Naive thymus-derived CD4-positive, alpha-beta T cell (primary cell): ENCODE measurements at regions not wholly inside any gene's neighbourhood (a gene's known extent, or its start where the extent isn't known, plus 50 kb on each side); places are given as distances from the start of the nearest gene placed in this dataset.

Experiments used
- ATAC-seq: fragments of 150-1000 bp; cut with Tn5 transposase; 2 replicates; pipeline ENCODE4 v1.10.0; 2021; ENCODE audit warnings: mild to moderate bottlenecking, moderate library complexity
- CTCF ChIA-PET: fragments of 350-600 bp; sonication (Branson Sonifier 250); formaldehyde crosslinking; loops from one replicate; lab custom pipeline; 2021; ENCODE audit warnings: antibody characterized with exemption; lab: Charles Lee
- POLR2A ChIA-PET: fragments of 350-600 bp; sonication (Branson Sonifier 250); formaldehyde crosslinking; loops from one replicate; lab custom pipeline; 2021; ENCODE audit warnings: antibody characterized with exemption, inconsistent platforms; lab: Charles Lee
- DNase-seq, 9 donors: peaks; one replicate each; pipeline versions ENCODE4 v3.0.0 to v3.0.0-alpha.2; 2020 to 2022; ENCODE audit warnings: mixed read lengths in 1 of 9
- H3K27ac ChIP-seq: one replicate; pipeline ENCODE4 v1.7.0; 2013; ENCODE audit warnings: mild to moderate bottlenecking, low read depth, low read length, moderate library complexity
- H3K27me3 ChIP-seq, 2 donors: one replicate each; pipeline ENCODE4 v1.7.0; 2013; ENCODE audit warnings: low read length in 2 of 2, mild to moderate bottlenecking in 2 of 2, moderate library complexity in 2 of 2; ENCODE audit not compliant: control insufficient read depth in 2 of 2, insufficient read depth in 2 of 2
- H3K36me3 ChIP-seq, 3 experiments: 1 replicate in 2 of 3; 2 replicates in 1 of 3; pipeline ENCODE4 v1.7.0; 2013; ENCODE audit warnings: low read length in 3 of 3, mild to moderate bottlenecking in 3 of 3, moderate library complexity in 1 of 3; ENCODE audit not compliant: insufficient read depth in 3 of 3, control insufficient read depth in 2 of 3
- H3K4me1 ChIP-seq, 2 donors: one replicate each; pipeline ENCODE4 v1.7.0; 2013; ENCODE audit warnings: low read length in 2 of 2, mild to moderate bottlenecking in 2 of 2, moderate library complexity in 1 of 2; ENCODE audit not compliant: control insufficient read depth in 2 of 2, insufficient read depth in 2 of 2
- H3K4me3 ChIP-seq: 2 replicates; pipeline ENCODE4 v1.7.0; 2013; ENCODE audit warnings: mild to moderate bottlenecking, low read length
- H3K9me3 ChIP-seq, 3 experiments: 1 replicate in 2 of 3; 2 replicates in 1 of 3; pipeline ENCODE4 v1.7.0; 2013; ENCODE audit warnings: low read length in 3 of 3; ENCODE audit not compliant: control insufficient read depth in 2 of 3
- H3K27ac Mint-ChIP-seq, 9 donors: one replicate each; pipeline ENCODE4 v1.8.0; 2020 to 2022; ENCODE audit warnings: mixed read lengths in 9 of 9, mild to moderate bottlenecking in 8 of 9, moderate library complexity in 5 of 9, inconsistent platforms in 2 of 9
- H3K27me3 Mint-ChIP-seq, 5 donors: one replicate each; pipeline ENCODE4 v1.8.0; 2021 to 2022; ENCODE audit warnings: mixed read lengths in 5 of 5, mild to moderate bottlenecking in 1 of 5
- H3K36me3 Mint-ChIP-seq, 5 donors: one replicate each; pipeline ENCODE4 v1.8.0; 2020 to 2022; ENCODE audit warnings: mixed read lengths in 5 of 5, mild to moderate bottlenecking in 3 of 5, inconsistent platforms in 1 of 5
- H3K4me1 Mint-ChIP-seq, 7 donors: one replicate each; pipeline ENCODE4 v1.8.0; 2020 to 2022; ENCODE audit warnings: mixed read lengths in 7 of 7, mild to moderate bottlenecking in 3 of 7, inconsistent platforms in 1 of 7
- H3K4me3 Mint-ChIP-seq, 10 donors: one replicate each; pipeline ENCODE4 v1.8.0; 2020 to 2022; ENCODE audit warnings: mild to moderate bottlenecking in 10 of 10, mixed read lengths in 10 of 10, moderate library complexity in 6 of 10, inconsistent platforms in 2 of 10
- H3K9me3 Mint-ChIP-seq, 11 donors: one replicate each; pipeline ENCODE4 v1.8.0; 2020 to 2022; ENCODE audit warnings: mixed read lengths in 11 of 11, mild to moderate bottlenecking in 4 of 11, inconsistent platforms in 1 of 11, moderate library complexity in 1 of 11
- intact Hi-C, 2 donors: fragments of 100-400 bp; cut with micrococcal nuclease; formaldehyde crosslinking; loops; one replicate each; pipeline ENCODE4 v1.15.1; 2023

- Mint-ChIP-seq H3K27ac (no peak overlapping the region), H3K4me1 (peaks cover 0 to 2% (median 0%) of the 10 kb centered on the region in 7 donors), H3K27me3 (peaks cover 11 to 31% (median 21%) of the 10 kb centered on the region in 5 donors), H3K9me3 (peaks cover 0 to 3% (median 0%) of the 10 kb centered on the region in 11 donors), H3K36me3 (no peaks in the 10 kb centered on the region), H3K4me3 (no peak overlapping the region)
- no peaks in the 10 kb centered on the region for H3K4me1 ChIP-seq
- no peak overlapping the region for H3K4me3 ChIP-seq
- H3K9me3 ChIP-seq = no peaks in the 10 kb centered on the region
- no peaks in the 10 kb centered on the region for H3K27me3 ChIP-seq
- ATAC-seq (no peak), DNase-seq (no peak)
- no peak overlapping the region for H3K27ac ChIP-seq
- ChIA-PET POLR2A (no interaction called here), CTCF (no interaction called here)
- H3K36me3 ChIP-seq = no peaks in the 10 kb centered on the region
- intact Hi-C loops = no loop called here
Observed at GRCh38 chr7:156456032-156456431, 184.5 kb upstream of the RNF32 start.

DNA sequence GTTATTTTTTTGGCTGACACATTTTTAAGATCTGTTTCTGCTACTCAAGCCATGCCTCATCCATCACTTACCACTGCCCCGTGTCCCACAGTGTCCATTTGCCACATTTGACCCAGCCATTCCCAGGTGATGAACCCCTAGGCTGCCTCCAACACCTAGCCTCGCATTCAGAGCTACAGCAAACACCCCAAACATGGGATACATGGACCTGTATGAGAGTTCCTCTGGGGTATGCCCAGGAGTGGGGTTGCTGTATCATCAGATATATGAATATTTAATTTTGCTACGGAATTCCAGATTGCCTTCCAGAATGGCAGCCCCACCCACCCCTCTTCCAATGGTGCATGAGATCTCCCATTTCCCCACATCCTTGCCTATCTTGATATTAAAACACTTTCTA lies 190.1 kb upstream of the RNF32 start:
- intact Hi-C loops = no loop called here
- ChIA-PET CTCF (no interaction called here), POLR2A (no interaction called here)
- H3K4me1 Mint-ChIP-seq = no peaks in the 10 kb centered on the region
- no peak overlapping the region for H3K4me3 Mint-ChIP-seq
- no peak for ATAC-seq
- H3K4me1 ChIP-seq = no peaks in the 10 kb centered on the region
- no peaks in the 10 kb centered on the region for H3K36me3 Mint-ChIP-seq
- DNase-seq = no peak
- H3K27ac ChIP-seq = no peak overlapping the region
- H3K27me3 ChIP-seq = no peaks in the 10 kb centered on the region
- H3K27ac Mint-ChIP-seq = no peak overlapping the region
- no peaks in the 10 kb centered on the region for H3K36me3 ChIP-seq
- H3K9me3 Mint-ChIP-seq = peaks cover 0 to 2% (median 0%) of the 10 kb centered on the region in 11 donors
- peaks cover 0 to 16% (median 6%) of the 10 kb centered on the region in 5 donors for H3K27me3 Mint-ChIP-seq
- H3K4me3 ChIP-seq = no peak overlapping the region
- H3K9me3 ChIP-seq = no peaks in the 10 kb centered on the region

DNA sequence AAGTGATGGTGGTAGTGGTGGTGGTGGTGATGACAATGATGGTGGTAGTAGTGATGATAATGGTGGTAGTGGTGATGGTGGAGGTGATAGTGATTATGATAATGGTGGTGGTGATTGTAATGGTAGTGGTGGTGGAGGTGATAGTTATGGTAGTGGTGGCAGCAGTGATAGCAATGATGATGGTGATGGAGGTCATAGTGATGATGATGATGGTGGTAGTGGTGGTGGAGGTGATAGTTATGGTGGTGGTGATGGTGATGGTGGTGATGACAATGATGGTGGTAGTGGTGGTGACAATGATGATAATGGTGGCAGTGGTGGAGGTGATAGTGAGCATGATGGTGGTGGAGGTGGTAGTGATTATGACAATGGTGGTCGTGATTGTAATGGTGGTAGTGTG lies 191.7 kb upstream of the RNF32 start:
- no peaks in the 10 kb centered on the region for H3K4me1 Mint-ChIP-seq
- H3K9me3 Mint-ChIP-seq = peaks cover 0 to 2% (median 0%) of the 10 kb centered on the region in 11 donors
- ATAC-seq (no peak), DNase-seq (no peak)
- Histone ChIP-seq H3K36me3 (no peaks in the 10 kb centered on the region), H3K4me1 (no peaks in the 10 kb centered on the region), H3K9me3 (no peaks in the 10 kb centered on the region), H3K27me3 (no peaks in the 10 kb centered on the region), H3K4me3 (no peak overlapping the region), H3K27ac (no peak overlapping the region)
- no peaks in the 10 kb centered on the region for H3K36me3 Mint-ChIP-seq
- CTCF ChIA-PET = no interaction called here
- intact Hi-C loops = no loop called here
- H3K27ac Mint-ChIP-seq = no peak overlapping the region
- H3K4me3 Mint-ChIP-seq = no peak overlapping the region
- POLR2A ChIA-PET = no interaction called here
- peaks cover 0 to 18% (median 13%) of the 10 kb centered on the region in 5 donors for H3K27me3 Mint-ChIP-seq

GRCh38 chr7:156446990-156447389 lies 193.6 kb upstream of the RNF32 start:
- intact Hi-C loops = no loop called here
- H3K9me3 Mint-ChIP-seq = peaks cover 0 to 2% (median 0%) of the 10 kb centered on the region in 11 donors
- no peaks in the 10 kb centered on the region for H3K36me3 Mint-ChIP-seq
- H3K36me3 ChIP-seq = no peaks in the 10 kb centered on the region
- no peak overlapping the region for H3K27ac ChIP-seq
- ATAC-seq = no peak
- no peaks in the 10 kb centered on the region for H3K9me3 ChIP-seq
- H3K27ac Mint-ChIP-seq = no peak overlapping the region
- CTCF ChIA-PET = no interaction called here
- no peak overlapping the region for H3K4me3 ChIP-seq
- no peak for DNase-seq
- H3K4me1 ChIP-seq = no peaks in the 10 kb centered on the region
- POLR2A ChIA-PET = no interaction called here
- peaks cover 0 to 31% (median 2%) of the 10 kb centered on the region in 5 donors for H3K27me3 Mint-ChIP-seq
- H3K27me3 ChIP-seq = no peaks in the 10 kb centered on the region
- no peak overlapping the region for H3K4me3 Mint-ChIP-seq
- H3K4me1 Mint-ChIP-seq = no peaks in the 10 kb centered on the region

DNA sequence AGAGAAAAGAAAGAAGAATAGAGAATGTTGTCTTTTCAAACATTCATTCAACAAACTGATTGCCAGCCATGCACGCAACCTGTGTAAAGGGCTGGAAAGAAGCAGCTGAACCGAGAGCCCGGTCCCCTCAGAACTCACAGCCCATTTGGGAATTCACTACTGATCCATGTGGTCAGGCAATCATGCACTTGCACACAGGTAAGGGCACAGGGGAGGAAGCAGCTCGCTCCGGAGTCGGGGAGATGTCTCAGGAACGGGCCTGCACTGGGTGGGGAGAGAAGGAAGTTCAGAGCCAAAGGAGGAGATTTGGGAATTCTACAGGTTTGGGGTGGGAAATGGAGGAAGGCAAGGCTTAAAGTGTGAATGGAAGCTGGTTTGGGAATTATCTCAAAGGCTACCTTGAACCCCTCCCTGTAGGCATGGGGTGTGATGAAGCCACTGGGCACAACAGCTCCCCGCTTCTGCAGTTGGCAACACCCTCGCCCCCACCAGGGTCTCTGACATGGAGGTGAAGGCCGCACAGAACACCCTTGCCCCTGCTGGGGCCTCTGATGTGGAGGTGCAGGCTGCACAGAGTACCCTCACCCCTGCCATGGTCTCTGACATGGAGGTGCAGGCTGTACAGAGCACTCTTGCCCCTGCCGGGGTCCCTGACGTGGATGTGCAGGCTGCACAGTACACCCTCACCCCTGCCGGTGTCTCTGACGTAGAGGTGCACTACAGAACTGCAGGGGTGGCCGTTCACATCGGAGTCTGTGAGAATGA lies 194.4 kb upstream of the RNF32 start:
- Mint-ChIP-seq H3K36me3 (no peaks in the 10 kb centered on the region), H3K9me3 (peaks cover 0 to 2% (median 0%) of the 10 kb centered on the region in 11 donors), H3K27ac (no peak overlapping the region), H3K4me3 (no peak overlapping the region), H3K4me1 (no peaks in the 10 kb centered on the region), H3K27me3 (peaks cover 0 to 39% (median 1%) of the 10 kb centered on the region in 5 donors)
- DNase-seq (no peak), ATAC-seq (no peak)
- ChIA-PET CTCF (no interaction called here), POLR2A (no interaction called here)
- no peaks in the 10 kb centered on the region for H3K27me3 ChIP-seq
- intact Hi-C loops = no loop called here
- no peaks in the 10 kb centered on the region for H3K9me3 ChIP-seq
- no peaks in the 10 kb centered on the region for H3K4me1 ChIP-seq
- H3K4me3 ChIP-seq = no peak overlapping the region
- no peaks in the 10 kb centered on the region for H3K36me3 ChIP-seq
- no peak overlapping the region for H3K27ac ChIP-seq

- Mint-ChIP-seq H3K4me3 (no peak overlapping the region), H3K36me3 (no peaks in the 10 kb centered on the region), H3K27ac (no peak overlapping the region), H3K27me3 (peaks cover 0 to 48% (median 4%) of the 10 kb centered on the region in 5 donors), H3K4me1 (no peaks in the 10 kb centered on the region), H3K9me3 (peaks cover 0 to 2% (median 0%) of the 10 kb centered on the region in 11 donors)
- DNase-seq (no peak), ATAC-seq (no peak)
- Histone ChIP-seq H3K27ac (no peak overlapping the region), H3K27me3 (no peaks in the 10 kb centered on the region), H3K36me3 (no peaks in the 10 kb centered on the region), H3K4me1 (no peaks in the 10 kb centered on the region), H3K4me3 (no peak overlapping the region), H3K9me3 (no peaks in the 10 kb centered on the region)
- intact Hi-C loops = no loop called here
- ChIA-PET CTCF (no interaction called here), POLR2A (no interaction called here)
Observed at GRCh38 chr7:156442516-156442915, 198.1 kb upstream of the RNF32 start.

DNA sequence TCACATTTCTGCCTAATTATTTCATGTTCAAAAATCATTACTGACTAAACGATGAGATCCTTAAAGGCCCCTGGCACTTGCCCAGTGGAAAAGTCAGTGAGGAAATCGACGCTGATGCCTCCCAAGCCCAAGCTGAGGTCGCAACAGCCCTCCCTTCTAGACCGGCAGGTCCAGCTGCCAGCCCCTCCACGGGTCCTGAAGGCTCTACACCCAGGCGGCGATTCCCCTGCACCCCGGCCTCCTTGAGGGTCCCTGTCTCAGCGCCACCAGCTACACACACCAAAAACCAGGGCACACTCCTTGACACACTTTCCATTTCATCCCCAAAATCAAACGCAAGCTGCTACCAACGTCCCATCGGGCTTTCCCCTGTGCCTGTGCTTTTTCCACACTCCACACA lies 200.1 kb upstream of the RNF32 start:
- Histone ChIP-seq H3K4me3 (no peak overlapping the region), H3K4me1 (no peaks in the 10 kb centered on the region), H3K27ac (no peak overlapping the region), H3K27me3 (no peaks in the 10 kb centered on the region), H3K36me3 (no peaks in the 10 kb centered on the region), H3K9me3 (no peaks in the 10 kb centered on the region)
- Mint-ChIP-seq H3K4me3 (no peak overlapping the region), H3K9me3 (no peaks in the 10 kb centered on the region), H3K27me3 (peaks cover 0 to 53% (median 5%) of the 10 kb centered on the region in 5 donors), H3K36me3 (no peaks in the 10 kb centered on the region), H3K27ac (no peak overlapping the region), H3K4me1 (no peaks in the 10 kb centered on the region)
- ATAC-seq (no peak), DNase-seq (no peak)
- ChIA-PET CTCF (no interaction called here), POLR2A (no interaction called here)
- intact Hi-C loops = no loop called here
